WTC11 (cell line): ENCODE measurements at regions not wholly inside any gene's neighbourhood (a gene's known extent, or its start where the extent isn't known, plus 50 kb on each side); places are given as distances from the start of the nearest gene placed in this dataset.

ENCODE experiments used
- ATAC-seq: fragments of 200-7000 bp; cut with Tn5 transposase; 2 replicates; pipeline ENCODE4 v1.10.0; 2021; ENCODE audit warnings: mild to moderate bottlenecking, moderate library complexity
- CTCF ChIA-PET: fragments of 300-600 bp; sonication (Branson Sonifier 250); formaldehyde crosslinking; loops from one replicate; lab custom pipeline; 2021; ENCODE audit warnings: antibody characterized with exemption; lab: Charles Lee
- POLR2A ChIA-PET: fragments of 350-600 bp; sonication (Branson Sonifier 250); formaldehyde crosslinking; loops from one replicate; lab custom pipeline; 2021; ENCODE audit warnings: antibody characterized with exemption; lab: Charles Lee
- DNase-seq: peaks from one replicate; pipeline ENCODE4 v3.0.0; 2021; ENCODE audit warnings: low spot score
- H3K27ac Mint-ChIP-seq: 2 replicates; pipeline ENCODE4 v1.8.0; 2021; ENCODE audit warnings: mixed read lengths
- H3K27me3 Mint-ChIP-seq: 2 replicates; pipeline ENCODE4 v1.8.0; 2021; ENCODE audit warnings: low read depth, mild to moderate bottlenecking, moderate library complexity, mixed read lengths
- H3K36me3 Mint-ChIP-seq: 2 replicates; pipeline ENCODE4 v1.8.0; 2021; ENCODE audit warnings: mixed read lengths
- H3K4me1 Mint-ChIP-seq: 2 replicates; pipeline ENCODE4 v1.8.0; 2022; ENCODE audit warnings: mixed read lengths
- H3K4me3 Mint-ChIP-seq: 2 replicates; pipeline ENCODE4 v1.8.0; 2021; ENCODE audit warnings: mild to moderate bottlenecking, moderate library complexity, mixed read lengths
- H3K9me3 Mint-ChIP-seq: 2 replicates; pipeline ENCODE4 v1.8.0; 2021; ENCODE audit warnings: mixed read lengths
- CBFB ChIP-seq: sonication (generic); formaldehyde crosslinking; IDR thresholded peaks from 2 replicates; pipeline ENCODE4 v1.8.1; 2022; ENCODE audit warnings: mild to moderate bottlenecking, low read depth, missing genetic modification reagents
- CREB1 ChIP-seq: sonication (generic); formaldehyde crosslinking; IDR thresholded peaks from 2 replicates; pipeline ENCODE4 v1.8.0; 2023; ENCODE audit warnings: mild to moderate bottlenecking, missing genetic modification reagents
- ELF4 ChIP-seq: sonication (generic); formaldehyde crosslinking; IDR thresholded peaks from 2 replicates; pipeline ENCODE4 v1.8.1; 2022; ENCODE audit warnings: low read depth, mild to moderate bottlenecking, moderate library complexity, missing genetic modification reagents
- FOXK1 ChIP-seq: sonication (generic); formaldehyde crosslinking; IDR thresholded peaks from 2 replicates; pipeline ENCODE4 v1.8.0; 2022; ENCODE audit warnings: mild to moderate bottlenecking, moderate library complexity, missing genetic modification reagents
- FOXP1 ChIP-seq: sonication (generic); formaldehyde crosslinking; IDR thresholded peaks from 2 replicates; pipeline ENCODE4 v1.8.0; 2022; ENCODE audit warnings: missing genetic modification reagents, mild to moderate bottlenecking, moderate library complexity, borderline replicate concordance
- MXD4 ChIP-seq: fragments of 250-450 bp; sonication (Bioruptor Pico); IDR thresholded peaks from 2 replicates; pipeline ENCODE4 v1.8.0; 2021; ENCODE audit warnings: mild to moderate bottlenecking, moderate library complexity, borderline replicate concordance
- NR1H2 ChIP-seq: sonication (generic); formaldehyde crosslinking; IDR thresholded peaks from 2 replicates; pipeline ENCODE4 v1.9.0; 2021; ENCODE audit warnings: mild to moderate bottlenecking, moderate library complexity, missing genetic modification reagents
- RELA ChIP-seq: sonication (generic); formaldehyde crosslinking; IDR thresholded peaks from 2 replicates; pipeline ENCODE4 v1.8.1; 2022; ENCODE audit warnings: missing genetic modification reagents, mild to moderate bottlenecking, borderline replicate concordance
- TP53 ChIP-seq: sonication (generic); formaldehyde crosslinking; IDR thresholded peaks from 2 replicates; pipeline ENCODE4 v1.8.1; 2023; ENCODE audit warnings: mild to moderate bottlenecking, missing genetic modification reagents
- ZNF396 ChIP-seq: fragments of 250-450 bp; sonication (Bioruptor Pico); IDR thresholded peaks from 2 replicates; pipeline ENCODE4 v1.8.0; 2021; ENCODE audit warnings: mild to moderate bottlenecking, moderate library complexity, borderline replicate concordance
- ZNF416 ChIP-seq: fragments of 250-450 bp; sonication (Bioruptor Pico); IDR thresholded peaks from 2 replicates; pipeline ENCODE4 v1.9.0; 2021; ENCODE audit warnings: mild to moderate bottlenecking, inconsistent platforms
- ZNF423 ChIP-seq: fragments of 250-450 bp; sonication (Bioruptor Pico); IDR thresholded peaks from 2 replicates; pipeline ENCODE4 v2.1.2; 2022; ENCODE audit warnings: mild to moderate bottlenecking, moderate library complexity
- TF ChIP-seq, protein P1 (sequence below): fragments of 200-600 bp; IDR thresholded peaks from 2 replicates; pipeline ENCODE4 v1.8.0; 2022; ENCODE audit warnings: antibody characterized with exemption
- TF ChIP-seq, protein P2 (sequence below): sonication (generic); formaldehyde crosslinking; IDR thresholded peaks from 2 replicates; pipeline ENCODE4 v1.8.1; 2023; ENCODE audit warnings: mild to moderate bottlenecking, missing genetic modification reagents
- TF ChIP-seq, protein P3 (sequence below): sonication (generic); formaldehyde crosslinking; conservative IDR thresholded peaks from 2 replicates; pipeline ENCODE4 v1.8.1; 2023; ENCODE audit warnings: mild to moderate bottlenecking, low read depth, missing genetic modification reagents, moderate library complexity
- TF ChIP-seq, protein P4 (sequence below): sonication (generic); formaldehyde crosslinking; IDR thresholded peaks from 2 replicates; pipeline ENCODE4 v1.8.0; 2022; ENCODE audit warnings: mild to moderate bottlenecking, missing genetic modification reagents
- TF ChIP-seq, protein P5 (sequence below): fragments of 250-450 bp; sonication (Bioruptor Pico); IDR thresholded peaks from 2 replicates; pipeline ENCODE4 v1.9.0; 2021; ENCODE audit warnings: moderate library complexity, mild to moderate bottlenecking, inconsistent platforms, borderline replicate concordance
- TF ChIP-seq, protein P6 (sequence below): sonication (generic); formaldehyde crosslinking; IDR thresholded peaks from 2 replicates; pipeline ENCODE4 v1.8.1; 2023; ENCODE audit warnings: mild to moderate bottlenecking, missing genetic modification reagents
- TF ChIP-seq, protein P7 (sequence below): fragments of 250-450 bp; sonication (Bioruptor Pico); IDR thresholded peaks from 2 replicates; pipeline ENCODE4 v1.8.0; 2021; ENCODE audit warnings: mild to moderate bottlenecking

DNA sequence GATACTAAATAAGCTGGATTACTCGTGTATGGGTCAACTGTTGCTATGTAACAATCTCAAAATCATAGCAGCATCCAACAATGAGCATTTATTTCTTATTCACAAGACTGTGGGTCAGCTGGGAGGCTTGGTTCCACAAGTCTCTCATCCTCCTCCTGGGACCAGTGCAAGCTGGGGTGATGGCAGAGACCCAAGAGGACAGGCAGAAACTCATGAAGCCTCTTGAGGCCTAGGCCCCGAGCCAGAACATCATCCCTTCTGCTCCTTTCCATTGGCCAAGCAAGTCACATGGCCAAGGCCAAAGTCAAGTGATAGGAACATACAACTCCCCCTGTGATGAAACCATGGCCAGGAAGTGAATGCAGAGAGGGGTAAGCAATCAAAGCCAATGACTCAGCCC is 422.1 kb downstream of the BCOR start (continued):
- TF ChIP-seq, protein P1, sequence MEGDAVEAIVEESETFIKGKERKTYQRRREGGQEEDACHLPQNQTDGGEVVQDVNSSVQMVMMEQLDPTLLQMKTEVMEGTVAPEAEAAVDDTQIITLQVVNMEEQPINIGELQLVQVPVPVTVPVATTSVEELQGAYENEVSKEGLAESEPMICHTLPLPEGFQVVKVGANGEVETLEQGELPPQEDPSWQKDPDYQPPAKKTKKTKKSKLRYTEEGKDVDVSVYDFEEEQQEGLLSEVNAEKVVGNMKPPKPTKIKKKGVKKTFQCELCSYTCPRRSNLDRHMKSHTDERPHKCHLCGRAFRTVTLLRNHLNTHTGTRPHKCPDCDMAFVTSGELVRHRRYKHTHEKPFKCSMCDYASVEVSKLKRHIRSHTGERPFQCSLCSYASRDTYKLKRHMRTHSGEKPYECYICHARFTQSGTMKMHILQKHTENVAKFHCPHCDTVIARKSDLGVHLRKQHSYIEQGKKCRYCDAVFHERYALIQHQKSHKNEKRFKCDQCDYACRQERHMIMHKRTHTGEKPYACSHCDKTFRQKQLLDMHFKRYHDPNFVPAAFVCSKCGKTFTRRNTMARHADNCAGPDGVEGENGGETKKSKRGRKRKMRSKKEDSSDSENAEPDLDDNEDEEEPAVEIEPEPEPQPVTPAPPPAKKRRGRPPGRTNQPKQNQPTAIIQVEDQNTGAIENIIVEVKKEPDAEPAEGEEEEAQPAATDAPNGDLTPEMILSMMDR, result no peak
- TF ChIP-seq, all 79 proteins: peak for 0

DNA sequence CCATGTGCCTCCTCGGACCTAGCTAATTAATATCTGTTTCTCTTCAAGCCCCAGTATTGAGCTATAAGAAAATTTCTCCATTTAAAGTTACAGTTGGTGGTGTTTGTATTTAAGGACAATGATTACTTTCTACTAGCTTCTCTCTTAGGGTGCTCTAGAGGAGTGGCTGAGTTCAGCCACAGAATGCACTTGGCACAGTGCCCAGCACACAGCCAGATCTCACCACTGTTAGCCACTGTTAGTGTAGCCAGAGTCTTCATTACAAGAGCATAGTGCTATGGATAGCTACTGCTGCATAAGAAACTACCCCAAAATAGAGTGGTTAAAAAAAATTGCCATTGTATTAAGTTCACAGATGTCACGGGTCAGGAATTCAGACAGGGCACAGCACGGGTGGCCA is 421.3 kb downstream of the BCOR start:
- Mint-ChIP-seq H3K4me1 (peaks cover 8% of the 10 kb centered on the region), H3K9me3 (peaks cover 6% of the 10 kb centered on the region; the same call in 1 of the 2 replicates), H3K4me3 (no peak overlapping the region), H3K36me3 (peaks cover 3% of the 10 kb centered on the region; the same call in 1 of the 2 replicates), H3K27me3 (no peaks in the 10 kb centered on the region), H3K27ac (no peak overlapping the region)
- ATAC-seq, result no peak
- CTCF ChIA-PET, result no interaction called here
- no peak for TF ChIP-seq FOXK1 (CRISPR knock-in tag)
- TF ChIP-seq, protein P1, result no peak
- TF ChIP-seq ZNF423 (CRISPR knock-in tag), result no peak
- TF ChIP-seq MXD4 (CRISPR knock-in tag), result no peak
- TF ChIP-seq, protein P2, sequence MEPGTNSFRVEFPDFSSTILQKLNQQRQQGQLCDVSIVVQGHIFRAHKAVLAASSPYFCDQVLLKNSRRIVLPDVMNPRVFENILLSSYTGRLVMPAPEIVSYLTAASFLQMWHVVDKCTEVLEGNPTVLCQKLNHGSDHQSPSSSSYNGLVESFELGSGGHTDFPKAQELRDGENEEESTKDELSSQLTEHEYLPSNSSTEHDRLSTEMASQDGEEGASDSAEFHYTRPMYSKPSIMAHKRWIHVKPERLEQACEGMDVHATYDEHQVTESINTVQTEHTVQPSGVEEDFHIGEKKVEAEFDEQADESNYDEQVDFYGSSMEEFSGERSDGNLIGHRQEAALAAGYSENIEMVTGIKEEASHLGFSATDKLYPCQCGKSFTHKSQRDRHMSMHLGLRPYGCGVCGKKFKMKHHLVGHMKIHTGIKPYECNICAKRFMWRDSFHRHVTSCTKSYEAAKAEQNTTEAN (CRISPR knock-in tag), result no peak
- TF ChIP-seq, protein P3, sequence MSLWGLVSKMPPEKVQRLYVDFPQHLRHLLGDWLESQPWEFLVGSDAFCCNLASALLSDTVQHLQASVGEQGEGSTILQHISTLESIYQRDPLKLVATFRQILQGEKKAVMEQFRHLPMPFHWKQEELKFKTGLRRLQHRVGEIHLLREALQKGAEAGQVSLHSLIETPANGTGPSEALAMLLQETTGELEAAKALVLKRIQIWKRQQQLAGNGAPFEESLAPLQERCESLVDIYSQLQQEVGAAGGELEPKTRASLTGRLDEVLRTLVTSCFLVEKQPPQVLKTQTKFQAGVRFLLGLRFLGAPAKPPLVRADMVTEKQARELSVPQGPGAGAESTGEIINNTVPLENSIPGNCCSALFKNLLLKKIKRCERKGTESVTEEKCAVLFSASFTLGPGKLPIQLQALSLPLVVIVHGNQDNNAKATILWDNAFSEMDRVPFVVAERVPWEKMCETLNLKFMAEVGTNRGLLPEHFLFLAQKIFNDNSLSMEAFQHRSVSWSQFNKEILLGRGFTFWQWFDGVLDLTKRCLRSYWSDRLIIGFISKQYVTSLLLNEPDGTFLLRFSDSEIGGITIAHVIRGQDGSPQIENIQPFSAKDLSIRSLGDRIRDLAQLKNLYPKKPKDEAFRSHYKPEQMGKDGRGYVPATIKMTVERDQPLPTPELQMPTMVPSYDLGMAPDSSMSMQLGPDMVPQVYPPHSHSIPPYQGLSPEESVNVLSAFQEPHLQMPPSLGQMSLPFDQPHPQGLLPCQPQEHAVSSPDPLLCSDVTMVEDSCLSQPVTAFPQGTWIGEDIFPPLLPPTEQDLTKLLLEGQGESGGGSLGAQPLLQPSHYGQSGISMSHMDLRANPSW (CRISPR knock-in tag), result no peak
- no peak for DNase-seq
- POLR2A ChIA-PET, result no interaction called here

DNA sequence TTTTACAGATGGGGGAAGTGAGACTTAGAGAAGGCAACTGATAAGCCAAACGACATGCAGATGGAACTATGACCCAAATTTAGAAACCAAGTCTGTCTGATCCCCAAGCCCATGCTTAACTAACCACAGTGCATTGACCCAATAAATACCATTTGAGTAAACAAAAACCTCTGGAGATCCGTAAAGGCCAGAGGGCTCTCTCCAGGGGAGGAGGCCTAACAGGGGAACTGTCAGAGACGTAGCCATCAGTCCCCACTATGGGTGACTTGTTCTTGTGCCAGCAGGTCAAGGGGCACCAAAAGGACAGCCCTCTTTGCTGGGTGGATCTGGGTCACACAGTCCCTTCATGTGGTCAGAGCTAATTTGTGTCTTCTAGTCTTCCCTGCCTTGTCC is 420.2 kb downstream of the BCOR start:
- no peak overlapping the region for H3K4me3 Mint-ChIP-seq
- peaks cover 3% of the 10 kb centered on the region; the same call in 1 of the 2 replicates for H3K36me3 Mint-ChIP-seq
- ChIA-PET POLR2A (interaction anchor here (0.9 kb wide), 1 partner anchor 11 kb away, joined by 3 read pairs; no protein-coding TSS in a partner anchor), CTCF (no interaction called here)
- ATAC-seq (no peak), DNase-seq (no peak)
- peaks cover 6% of the 10 kb centered on the region; the same call in 1 of the 2 replicates for H3K9me3 Mint-ChIP-seq
- peaks cover 8% of the 10 kb centered on the region for H3K4me1 Mint-ChIP-seq
- H3K27me3 Mint-ChIP-seq, result no peaks in the 10 kb centered on the region
- H3K27ac Mint-ChIP-seq, result no peak overlapping the region
- TF ChIP-seq, protein P4, sequence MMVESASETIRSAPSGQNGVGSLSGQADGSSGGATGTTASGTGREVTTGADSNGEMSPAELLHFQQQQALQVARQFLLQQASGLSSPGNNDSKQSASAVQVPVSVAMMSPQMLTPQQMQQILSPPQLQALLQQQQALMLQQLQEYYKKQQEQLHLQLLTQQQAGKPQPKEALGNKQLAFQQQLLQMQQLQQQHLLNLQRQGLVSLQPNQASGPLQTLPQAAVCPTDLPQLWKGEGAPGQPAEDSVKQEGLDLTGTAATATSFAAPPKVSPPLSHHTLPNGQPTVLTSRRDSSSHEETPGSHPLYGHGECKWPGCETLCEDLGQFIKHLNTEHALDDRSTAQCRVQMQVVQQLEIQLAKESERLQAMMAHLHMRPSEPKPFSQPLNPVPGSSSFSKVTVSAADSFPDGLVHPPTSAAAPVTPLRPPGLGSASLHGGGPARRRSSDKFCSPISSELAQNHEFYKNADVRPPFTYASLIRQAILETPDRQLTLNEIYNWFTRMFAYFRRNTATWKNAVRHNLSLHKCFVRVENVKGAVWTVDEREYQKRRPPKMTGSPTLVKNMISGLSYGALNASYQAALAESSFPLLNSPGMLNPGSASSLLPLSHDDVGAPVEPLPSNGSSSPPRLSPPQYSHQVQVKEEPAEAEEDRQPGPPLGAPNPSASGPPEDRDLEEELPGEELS (CRISPR knock-in tag), result no peak
- TF ChIP-seq ZNF396 (CRISPR knock-in tag) (no peak), NR1H2 (no peak), ELF4 (CRISPR knock-in tag) (no peak), TP53 (CRISPR knock-in tag) (no peak), CBFB (CRISPR knock-in tag) (no peak), CREB1 (CRISPR knock-in tag) (no peak), ZNF416 (CRISPR knock-in tag) (no peak), FOXP1 (no peak), RELA (CRISPR knock-in tag) (no peak)
- TF ChIP-seq, protein P5, sequence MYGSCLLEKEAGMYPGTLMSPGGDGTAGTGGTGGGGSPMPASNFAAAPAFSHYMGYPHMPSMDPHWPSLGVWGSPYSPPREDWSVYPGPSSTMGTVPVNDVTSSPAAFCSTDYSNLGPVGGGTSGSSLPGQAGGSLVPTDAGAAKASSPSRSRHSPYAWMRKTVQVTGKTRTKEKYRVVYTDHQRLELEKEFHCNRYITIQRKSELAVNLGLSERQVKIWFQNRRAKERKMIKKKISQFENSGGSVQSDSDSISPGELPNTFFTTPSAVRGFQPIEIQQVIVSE, result no peak
- TF ChIP-seq, protein P6, sequence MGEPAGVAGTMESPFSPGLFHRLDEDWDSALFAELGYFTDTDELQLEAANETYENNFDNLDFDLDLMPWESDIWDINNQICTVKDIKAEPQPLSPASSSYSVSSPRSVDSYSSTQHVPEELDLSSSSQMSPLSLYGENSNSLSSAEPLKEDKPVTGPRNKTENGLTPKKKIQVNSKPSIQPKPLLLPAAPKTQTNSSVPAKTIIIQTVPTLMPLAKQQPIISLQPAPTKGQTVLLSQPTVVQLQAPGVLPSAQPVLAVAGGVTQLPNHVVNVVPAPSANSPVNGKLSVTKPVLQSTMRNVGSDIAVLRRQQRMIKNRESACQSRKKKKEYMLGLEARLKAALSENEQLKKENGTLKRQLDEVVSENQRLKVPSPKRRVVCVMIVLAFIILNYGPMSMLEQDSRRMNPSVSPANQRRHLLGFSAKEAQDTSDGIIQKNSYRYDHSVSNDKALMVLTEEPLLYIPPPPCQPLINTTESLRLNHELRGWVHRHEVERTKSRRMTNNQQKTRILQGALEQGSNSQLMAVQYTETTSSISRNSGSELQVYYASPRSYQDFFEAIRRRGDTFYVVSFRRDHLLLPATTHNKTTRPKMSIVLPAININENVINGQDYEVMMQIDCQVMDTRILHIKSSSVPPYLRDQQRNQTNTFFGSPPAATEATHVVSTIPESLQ (CRISPR knock-in tag), result no peak
- TF ChIP-seq, protein P7, sequence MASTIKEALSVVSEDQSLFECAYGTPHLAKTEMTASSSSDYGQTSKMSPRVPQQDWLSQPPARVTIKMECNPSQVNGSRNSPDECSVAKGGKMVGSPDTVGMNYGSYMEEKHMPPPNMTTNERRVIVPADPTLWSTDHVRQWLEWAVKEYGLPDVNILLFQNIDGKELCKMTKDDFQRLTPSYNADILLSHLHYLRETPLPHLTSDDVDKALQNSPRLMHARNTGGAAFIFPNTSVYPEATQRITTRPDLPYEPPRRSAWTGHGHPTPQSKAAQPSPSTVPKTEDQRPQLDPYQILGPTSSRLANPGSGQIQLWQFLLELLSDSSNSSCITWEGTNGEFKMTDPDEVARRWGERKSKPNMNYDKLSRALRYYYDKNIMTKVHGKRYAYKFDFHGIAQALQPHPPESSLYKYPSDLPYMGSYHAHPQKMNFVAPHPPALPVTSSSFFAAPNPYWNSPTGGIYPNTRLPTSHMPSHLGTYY, result no peak
